ENCODE measurements at regions not wholly inside any gene's neighbourhood (a gene's known extent, or its start where the extent isn't known, plus 50 kb on each side); places are given as distances from the start of the nearest gene placed in this dataset.

DNA sequence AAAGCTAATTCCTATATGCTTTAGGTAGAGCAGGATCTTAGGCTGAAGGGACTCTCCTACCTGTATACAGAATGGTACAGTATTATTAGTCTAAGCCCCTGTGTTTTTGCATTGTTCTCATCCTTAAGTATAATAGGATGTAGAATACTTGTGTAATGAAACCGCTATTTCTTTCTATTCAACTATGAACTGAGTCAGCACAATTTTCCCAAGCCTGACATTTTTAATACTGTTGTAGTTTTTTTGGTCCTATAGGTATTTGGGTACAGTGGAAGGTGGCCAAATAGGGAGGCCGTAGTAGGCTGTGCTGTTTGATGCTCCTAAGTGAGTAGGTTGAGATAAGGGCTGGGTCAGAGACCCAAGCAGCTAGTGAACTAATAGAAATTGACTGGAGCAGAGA is 205.1 kb downstream of the MACC1 start:
- Histone ChIP-seq H4K20me1 (ENCODE audit: insufficient read depth) (no peaks in the 10 kb centered on the region), H3K4me3 (no peak overlapping the region), H2AFZ (no peak overlapping the region), H3K27me3 (ENCODE audit: insufficient read depth, low read depth) (no peaks in the 10 kb centered on the region), H3K79me2 (ENCODE audit: low read depth) (no peaks in the 10 kb centered on the region), H3K4me1 (replicated peaks; ENCODE audit: insufficient read depth) (no peaks in the 10 kb centered on the region), H3K9me2 (ENCODE audit: insufficient read depth) (0 out of 2 replicates have a peak, but pooled peaks cover 4% of the 10 kb centered on the region), H3K4me2 (no peak overlapping the region), H3F3A (ENCODE audit: insufficient read depth, low read depth) (no peaks in the 10 kb centered on the region), H3K36me3 (ENCODE audit: low read depth) (no peaks in the 10 kb centered on the region), H3K27ac (no peak overlapping the region), H3K9me3 (ENCODE audit: insufficient read depth, low read depth) (peaks cover 8% of the 10 kb centered on the region; the same call in 1 of the 2 replicates)
- no TSS peak for BruUV-seq (replicated peaks)
- ChIA-PET POLR2A (ENCODE audit: unreplicated experiment) (no interaction called here), CTCF (no interaction called here)
- intact Hi-C loops (cut with micrococcal nuclease; ENCODE audit: unreplicated experiment), result no loop called here
- DNase-seq, result no peak
- TF ChIP-seq, protein P1, sequence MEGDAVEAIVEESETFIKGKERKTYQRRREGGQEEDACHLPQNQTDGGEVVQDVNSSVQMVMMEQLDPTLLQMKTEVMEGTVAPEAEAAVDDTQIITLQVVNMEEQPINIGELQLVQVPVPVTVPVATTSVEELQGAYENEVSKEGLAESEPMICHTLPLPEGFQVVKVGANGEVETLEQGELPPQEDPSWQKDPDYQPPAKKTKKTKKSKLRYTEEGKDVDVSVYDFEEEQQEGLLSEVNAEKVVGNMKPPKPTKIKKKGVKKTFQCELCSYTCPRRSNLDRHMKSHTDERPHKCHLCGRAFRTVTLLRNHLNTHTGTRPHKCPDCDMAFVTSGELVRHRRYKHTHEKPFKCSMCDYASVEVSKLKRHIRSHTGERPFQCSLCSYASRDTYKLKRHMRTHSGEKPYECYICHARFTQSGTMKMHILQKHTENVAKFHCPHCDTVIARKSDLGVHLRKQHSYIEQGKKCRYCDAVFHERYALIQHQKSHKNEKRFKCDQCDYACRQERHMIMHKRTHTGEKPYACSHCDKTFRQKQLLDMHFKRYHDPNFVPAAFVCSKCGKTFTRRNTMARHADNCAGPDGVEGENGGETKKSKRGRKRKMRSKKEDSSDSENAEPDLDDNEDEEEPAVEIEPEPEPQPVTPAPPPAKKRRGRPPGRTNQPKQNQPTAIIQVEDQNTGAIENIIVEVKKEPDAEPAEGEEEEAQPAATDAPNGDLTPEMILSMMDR (conservative IDR thresholded peaks at IDR 0.05), result no peak
- no peak for TF ChIP-seq EZH2 (IDR thresholded peaks at IDR 0.05; ENCODE audit: low read depth)

DNA sequence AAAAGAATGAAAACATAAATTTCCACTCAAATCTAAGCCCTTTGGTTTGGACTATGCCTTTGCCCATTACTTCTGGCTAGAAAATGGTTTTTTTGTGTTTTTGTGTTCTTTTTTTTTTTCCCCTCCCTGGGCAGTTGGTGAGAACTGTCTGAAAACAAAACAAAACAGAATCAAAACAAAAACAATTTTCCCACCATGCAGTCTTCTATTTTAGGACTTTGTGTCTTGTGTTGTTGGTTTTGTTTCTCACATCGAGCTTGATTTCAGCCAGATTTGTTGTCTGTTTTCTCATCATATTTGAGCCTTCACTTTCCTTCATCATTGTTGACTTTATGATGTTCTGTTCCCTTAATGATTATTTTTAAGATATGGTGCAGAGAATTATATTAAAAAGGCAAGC is 206.3 kb downstream of the MACC1 start:
- Histone ChIP-seq H2AFZ (no peak overlapping the region), H3K9me3 (ENCODE audit: insufficient read depth, low read depth) (peaks cover 8% of the 10 kb centered on the region; the same call in 1 of the 2 replicates), H3K79me2 (ENCODE audit: low read depth) (no peaks in the 10 kb centered on the region), H3K4me3 (no peak overlapping the region), H4K20me1 (ENCODE audit: insufficient read depth) (no peaks in the 10 kb centered on the region), H3K4me1 (replicated peaks; ENCODE audit: insufficient read depth) (no peaks in the 10 kb centered on the region), H3K36me3 (ENCODE audit: low read depth) (no peaks in the 10 kb centered on the region), H3K4me2 (no peak overlapping the region), H3F3A (ENCODE audit: insufficient read depth, low read depth) (no peaks in the 10 kb centered on the region), H3K9me2 (ENCODE audit: insufficient read depth) (0 out of 2 replicates have a peak, but pooled peaks cover 4% of the 10 kb centered on the region), H3K27ac (no peak overlapping the region), H3K27me3 (ENCODE audit: insufficient read depth, low read depth) (no peaks in the 10 kb centered on the region)
- ChIA-PET POLR2A (ENCODE audit: unreplicated experiment) (no interaction called here), CTCF (no interaction called here)
- TF ChIP-seq, protein P1 (conservative IDR thresholded peaks at IDR 0.05), result no peak
- no peak for TF ChIP-seq EZH2 (IDR thresholded peaks at IDR 0.05; ENCODE audit: low read depth)
- BruUV-seq (replicated peaks), result no TSS peak
- DNase-seq, result peak in 1 of 2 experiments; percentile 8
- intact Hi-C loops (cut with micrococcal nuclease; ENCODE audit: unreplicated experiment), result no loop called here

DNA sequence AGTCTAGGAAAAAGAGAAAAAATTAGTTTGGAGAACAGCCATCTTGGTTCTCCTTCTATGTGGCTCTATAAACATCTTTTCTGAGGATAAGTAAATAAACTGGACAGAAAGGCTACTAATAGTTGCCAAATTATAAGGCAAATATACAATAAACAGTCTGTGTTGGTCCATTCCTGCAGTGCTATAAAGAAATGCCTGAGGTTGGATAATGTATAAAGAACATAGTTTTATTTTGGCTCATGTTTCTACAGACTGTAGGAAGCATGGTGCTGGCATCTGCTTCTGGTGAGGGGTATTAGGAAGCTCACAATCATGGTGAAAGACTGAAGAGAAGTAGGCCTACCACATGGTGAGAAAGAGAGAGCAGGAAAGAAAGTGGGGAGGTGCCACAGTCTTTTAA is 209.7 kb downstream of the MACC1 start:
- Histone ChIP-seq H3K4me1 (replicated peaks; ENCODE audit: insufficient read depth) (no peaks in the 10 kb centered on the region), H3K4me2 (no peak overlapping the region), H3F3A (ENCODE audit: insufficient read depth, low read depth) (no peaks in the 10 kb centered on the region), H3K27ac (no peak overlapping the region), H3K4me3 (no peak overlapping the region), H3K9me3 (ENCODE audit: insufficient read depth, low read depth) (peaks cover 8% of the 10 kb centered on the region; the same call in 1 of the 2 replicates), H3K36me3 (ENCODE audit: low read depth) (no peaks in the 10 kb centered on the region), H4K20me1 (ENCODE audit: insufficient read depth) (no peaks in the 10 kb centered on the region), H2AFZ (peak overlapping the region; percentile 34; the same call in 1 of the 2 replicates), H3K79me2 (ENCODE audit: low read depth) (no peaks in the 10 kb centered on the region), H3K9me2 (ENCODE audit: insufficient read depth) (no peaks in the 10 kb centered on the region), H3K27me3 (ENCODE audit: insufficient read depth, low read depth) (no peaks in the 10 kb centered on the region)
- intact Hi-C loops (cut with micrococcal nuclease; ENCODE audit: unreplicated experiment), result no loop called here
- ChIA-PET CTCF (no interaction called here), POLR2A (ENCODE audit: unreplicated experiment) (no interaction called here)
- TF ChIP-seq EZH2 (IDR thresholded peaks at IDR 0.05; ENCODE audit: low read depth), result no peak
- TF ChIP-seq, protein P1 (conservative IDR thresholded peaks at IDR 0.05), result no peak
- DNase-seq, result no peak
- no TSS peak for BruUV-seq (replicated peaks)
